K562 (cell line): ENCODE measurements at regions not wholly inside any gene's neighbourhood (a gene's known extent, or its start where the extent isn't known, plus 50 kb on each side); places are given as distances from the start of the nearest gene placed in this dataset.
A peak's percentile ranks its signal among the peaks of the same experiment; 100 is the strongest.

Experiments used
- ARID1B ChIP-seq: fragments of 450-650 bp; IDR thresholded peaks from 2 replicates; pipeline ENCODE4 v1.6.1; 2016; ENCODE audit warnings: antibody characterized with exemption, mild to moderate bottlenecking, inconsistent platforms
- E2F6 ChIP-seq, 2 experiments: IDR thresholded peaks; 2 replicates each; pipeline ENCODE4 v1.6.1; 2011; ENCODE audit warnings: borderline replicate concordance in 1 of 2, control low read depth in 1 of 2, low read depth in 1 of 2, low read length in 1 of 2, mild to moderate bottlenecking in 1 of 2, mixed read lengths in 1 of 2, moderate library complexity in 1 of 2; ENCODE audit not compliant: insufficient read depth in 1 of 2, insufficient read length in 1 of 2, poor library complexity in 1 of 2, severe bottlenecking in 1 of 2; ENCODE audit errors: extremely low read depth in 1 of 2
- FOXJ2 ChIP-seq: fragments of 200-800 bp; sonication (Bioruptor generic); IDR thresholded peaks from 2 replicates; pipeline ENCODE4 v1.6.1; 2016; ENCODE audit warnings: missing genetic modification characterization, missing compliant biosample characterization
- FOXM1 ChIP-seq, 2 experiments: fragments of 450-650 bp in 1 of 2; sonication (generic) in 1 of 2; formaldehyde crosslinking in 1 of 2; IDR thresholded peaks; 2 replicates each; pipeline versions ENCODE4 v1.6.1 to v1.9.0; 2017 to 2022; ENCODE audit warnings: low read depth in 2 of 2, mild to moderate bottlenecking in 2 of 2, missing genetic modification reagents in 1 of 2, moderate library complexity in 1 of 2
- ILF3 ChIP-seq: fragments of 450-650 bp; IDR thresholded peaks from 2 replicates; pipeline ENCODE4 v1.6.1; 2018; ENCODE audit warnings: antibody characterized with exemption, mild to moderate bottlenecking, moderate library complexity, borderline replicate concordance
- KLF13 ChIP-seq: fragments of 450-650 bp; IDR thresholded peaks from 2 replicates; pipeline ENCODE4 v1.6.1; 2016; ENCODE audit warnings: missing genetic modification characterization, low read depth, mild to moderate bottlenecking, missing compliant biosample characterization, moderate library complexity, borderline replicate concordance
- MIER1 ChIP-seq: fragments of 450-650 bp; IDR thresholded peaks from 2 replicates; pipeline ENCODE4 v1.6.1; 2016; ENCODE audit warnings: antibody characterized with exemption, mild to moderate bottlenecking, low read depth
- NFRKB ChIP-seq: fragments of 450-650 bp; IDR thresholded peaks from 2 replicates; pipeline ENCODE4 v1.6.1; 2016; ENCODE audit warnings: low read depth
- POLR2AphosphoS5 ChIP-seq: IDR thresholded peaks from 2 replicates; pipeline ENCODE4 v1.6.1; 2011; ENCODE audit warnings: mild to moderate bottlenecking, low read depth, low read length, moderate library complexity; ENCODE audit not compliant: control insufficient read depth, insufficient read depth
- ZBED1 ChIP-seq: IDR thresholded peaks from 2 replicates; pipeline ENCODE4 v1.6.1; 2014
- ZC3H4 ChIP-seq: sonication (generic); formaldehyde crosslinking; IDR thresholded peaks from 2 replicates; pipeline ENCODE4 v1.9.0; 2021; ENCODE audit warnings: missing genetic modification reagents, borderline replicate concordance
- ZMIZ1 ChIP-seq, 2 experiments: fragments of 150-350 bp in 1 of 2; IDR thresholded peaks; 2 replicates each; pipeline ENCODE4 v1.6.1; 2012 to 2016; ENCODE audit warnings: low read depth in 2 of 2, low read length in 2 of 2, mild to moderate bottlenecking in 1 of 2, moderate library complexity in 1 of 2
- ZNF124 ChIP-seq: sonication (generic); formaldehyde crosslinking; IDR thresholded peaks from 2 replicates; pipeline ENCODE4 v1.8.1; 2022; ENCODE audit warnings: missing genetic modification reagents
- ZNF24 ChIP-seq: fragments of 450-650 bp; IDR thresholded peaks from 2 replicates; pipeline ENCODE4 v1.6.1; 2016
- ZNF274 ChIP-seq: IDR thresholded peaks from 2 replicates; pipeline ENCODE4 v1.6.1; 2011; ENCODE audit warnings: low read depth, mild to moderate bottlenecking, low read length, moderate library complexity, borderline replicate concordance
- ZNF444 ChIP-seq: fragments of 250-450 bp; sonication (Bioruptor Pico); IDR thresholded peaks from 2 replicates; pipeline ENCODE4 v1.4.0; 2020; ENCODE audit warnings: mild to moderate bottlenecking, moderate library complexity
- ZNF717 ChIP-seq: fragments of 250-450 bp; sonication (Bioruptor Pico); IDR thresholded peaks from 2 replicates; pipeline ENCODE4 v1.5.0; 2021
- ZNF75A ChIP-seq: fragments of 450-650 bp; formaldehyde crosslinking; IDR thresholded peaks from 2 replicates; pipeline ENCODE4 v1.4.0; 2020; ENCODE audit warnings: mild to moderate bottlenecking
- ZNF778 ChIP-seq: fragments of 450-650 bp; formaldehyde crosslinking; IDR thresholded peaks from 2 replicates; pipeline ENCODE4 v1.4.0; 2020; ENCODE audit warnings: mild to moderate bottlenecking, moderate library complexity
- ZZZ3 ChIP-seq: fragments of 450-650 bp; IDR thresholded peaks from 2 replicates; pipeline ENCODE4 v1.6.1; 2016; ENCODE audit warnings: antibody characterized with exemption, mild to moderate bottlenecking, moderate library complexity
- TF ChIP-seq, protein P1 (sequence below): fragments of 450-650 bp; IDR thresholded peaks from 2 replicates; pipeline ENCODE4 v1.6.1; 2016; ENCODE audit warnings: antibody characterized with exemption
- TF ChIP-seq, protein P2 (sequence below): sonication (generic); formaldehyde crosslinking; IDR thresholded peaks from 2 replicates; pipeline ENCODE4 v1.9.0; 2022; ENCODE audit warnings: mild to moderate bottlenecking, missing genetic modification reagents

- TF ChIP-seq ZNF124: no peak
- no peak for TF ChIP-seq ZNF24
- TF ChIP-seq E2F6 (IDR thresholded peaks at IDR 0.05; ENCODE audit: borderline replicate concordance in 1 of 2, extremely low read depth in 1 of 2, insufficient read depth in 1 of 2, insufficient read length in 1 of 2, low read depth in 1 of 2, low read length in 1 of 2, poor library complexity in 1 of 2, severe bottlenecking in 1 of 2): no peak
- TF ChIP-seq FOXM1 (IDR thresholded peaks at IDR 0.05; ENCODE audit: low read depth): peak; percentile 35; the same call in 1 of the 2 replicates
- no peak for TF ChIP-seq FOXM1 (CRISPR knock-in tag; IDR thresholded peaks at IDR 0.05; ENCODE audit: low read depth)
- TF ChIP-seq, protein P1, sequence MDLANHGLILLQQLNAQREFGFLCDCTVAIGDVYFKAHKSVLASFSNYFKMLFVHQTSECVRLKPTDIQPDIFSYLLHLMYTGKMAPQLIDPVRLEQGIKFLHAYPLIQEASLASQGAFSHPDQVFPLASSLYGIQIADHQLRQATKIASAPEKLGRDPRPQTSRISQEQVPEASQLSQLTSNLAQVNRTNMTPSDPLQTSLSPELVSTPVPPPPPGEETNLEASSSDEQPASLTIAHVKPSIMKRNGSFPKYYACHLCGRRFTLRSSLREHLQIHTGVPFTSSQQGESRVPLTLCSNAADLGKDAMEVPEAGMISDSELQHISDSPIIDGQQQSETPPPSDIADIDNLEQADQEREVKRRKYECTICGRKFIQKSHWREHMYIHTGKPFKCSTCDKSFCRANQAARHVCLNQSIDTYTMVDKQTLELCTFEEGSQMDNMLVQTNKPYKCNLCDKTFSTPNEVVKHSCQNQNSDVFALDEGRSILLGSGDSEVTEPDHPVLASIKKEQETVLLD: 0 out of 2 replicates have a peak, but pooled peaks have one; percentile 23
- TF ChIP-seq ZNF778 (CRISPR knock-in tag): no peak
- TF ChIP-seq ZNF717 (CRISPR knock-in tag): no peak
- TF ChIP-seq KLF13 (tag): no peak
- TF ChIP-seq ILF3: no peak
- TF ChIP-seq, protein P2, sequence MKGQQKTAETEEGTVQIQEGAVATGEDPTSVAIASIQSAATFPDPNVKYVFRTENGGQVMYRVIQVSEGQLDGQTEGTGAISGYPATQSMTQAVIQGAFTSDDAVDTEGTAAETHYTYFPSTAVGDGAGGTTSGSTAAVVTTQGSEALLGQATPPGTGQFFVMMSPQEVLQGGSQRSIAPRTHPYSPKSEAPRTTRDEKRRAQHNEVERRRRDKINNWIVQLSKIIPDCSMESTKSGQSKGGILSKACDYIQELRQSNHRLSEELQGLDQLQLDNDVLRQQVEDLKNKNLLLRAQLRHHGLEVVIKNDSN: no peak
- 0 out of 4 replicates have a peak, but pooled peaks of 1 of the 2 experiments have one; percentile 35 for TF ChIP-seq ZMIZ1 (IDR thresholded peaks at IDR 0.05; ENCODE audit: low read depth in 2 of 2, low read length in 2 of 2)
- TF ChIP-seq ZNF75A (CRISPR knock-in tag): no peak
- peak; percentile 93 for TF ChIP-seq ARID1B
- TF ChIP-seq ZNF274: no peak
- TF ChIP-seq MIER1: peak; percentile 38; the same call in 1 of the 2 replicates
- no peak for TF ChIP-seq NFRKB
- no peak for TF ChIP-seq ZZZ3
- TF ChIP-seq ZNF444: no peak
- no peak for TF ChIP-seq FOXJ2 (tag)
- no peak for TF ChIP-seq ZBED1
- TF ChIP-seq POLR2AphosphoS5: peak; percentile 50; the same call in 1 of the 2 replicates
- no peak for TF ChIP-seq ZC3H4 (CRISPR knock-in tag)
Measured at GRCh38 chr12:123089631-123090353, 61.1 kb downstream of the PITPNM2 start (continued).
